Small intestine (tissue), 7 donors: ENCODE measurements at regions not wholly inside any gene's neighbourhood (a gene's known extent, or its start where the extent isn't known, plus 50 kb on each side); places are given as distances from the start of the nearest gene placed in this dataset.

ENCODE experiments used
- DNase-seq, 2 donors: peaks; one replicate each; pipeline versions ENCODE4 v3.0.0 to v3.0.0-alpha.2; 2013
- FAIRE-seq: peaks from 2 replicates; lab custom pipeline; 2012; peaks lifted over from hg19 to GRCh38; lab: Jason Lieb, UNC
- H3K27ac ChIP-seq, 3 donors: one replicate each; pipeline ENCODE4 v1.5.1; 2013; ENCODE audit warnings: low read length in 2 of 3, mild to moderate bottlenecking in 2 of 3, control low read depth in 1 of 3, inconsistent platforms in 1 of 3, low read depth in 1 of 3, moderate library complexity in 1 of 3
- H3K27me3 ChIP-seq, 3 donors: one replicate each; pipeline ENCODE4 v1.6.1; 2013; ENCODE audit warnings: low read length in 3 of 3, inconsistent platforms in 1 of 3; ENCODE audit not compliant: control insufficient read depth in 3 of 3, insufficient read depth in 3 of 3
- H3K36me3 ChIP-seq, 3 donors: one replicate each; pipeline ENCODE4 v1.6.1; 2013; ENCODE audit warnings: low read length in 3 of 3, inconsistent platforms in 1 of 3, low read depth in 1 of 3, mild to moderate bottlenecking in 1 of 3, moderate library complexity in 1 of 3; ENCODE audit not compliant: control insufficient read depth in 3 of 3, insufficient read depth in 2 of 3
- H3K4me1 ChIP-seq, 3 donors: one replicate each; pipeline ENCODE4 v1.6.1; 2013; ENCODE audit warnings: low read length in 2 of 3, inconsistent platforms in 1 of 3, low read depth in 1 of 3, mild to moderate bottlenecking in 1 of 3, moderate library complexity in 1 of 3; ENCODE audit not compliant: control insufficient read depth in 3 of 3, insufficient read depth in 2 of 3
- H3K4me3 ChIP-seq, 3 donors: one replicate each; pipeline ENCODE4 v1.5.1; 2013; ENCODE audit warnings: low read length in 3 of 3, control low read depth in 1 of 3, inconsistent platforms in 1 of 3, low read depth in 1 of 3, mild to moderate bottlenecking in 1 of 3, moderate library complexity in 1 of 3
- H3K9me3 ChIP-seq, 2 donors: one replicate each; pipeline ENCODE4 v1.6.1; 2013; ENCODE audit warnings: low read depth in 1 of 2, low read length in 1 of 2; ENCODE audit not compliant: control insufficient read depth in 2 of 2, insufficient read depth in 1 of 2
- WGBS, 3 donors: extraction: QIAGEN DNeasy Blood & Tissue Kit; methylation state at CpG; one replicate each; pipeline ENCODE4 v1.1.7; 2013; 5-methylcytosine and 5-hydroxymethylcytosine counted together
- donor health status: healthy with polysubstance abuse.
- donor health status: control.
- donor health status: control.
- donor health status: Bipolar disorder and iron deficiency.
- donor health status: healthy.

DNA sequence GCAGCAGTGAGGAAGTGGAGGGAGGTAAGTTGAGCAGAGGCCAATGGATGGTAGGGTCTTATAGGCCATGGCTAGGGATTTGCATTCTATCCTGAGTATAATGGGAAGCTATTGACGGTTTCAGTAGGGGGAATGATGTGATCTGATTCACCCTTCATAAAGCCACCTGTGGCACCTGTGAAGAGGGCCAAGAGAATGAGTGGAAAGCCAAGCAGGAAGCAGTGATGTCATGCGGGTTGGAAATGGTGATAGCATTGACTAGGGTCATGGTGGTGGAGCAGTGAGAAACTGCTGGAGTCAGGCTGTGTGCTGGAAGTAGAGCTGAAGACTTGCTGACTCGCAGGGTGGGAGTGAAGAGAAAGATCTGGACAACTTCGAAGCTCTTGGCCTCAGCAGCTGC, 111.7 kb downstream of the MARCHF4 start:
- Histone ChIP-seq H3K36me3 (no peaks in the 10 kb centered on the region), H3K9me3 (no peaks in the 10 kb centered on the region), H3K4me1 (no peaks in the 10 kb centered on the region), H3K27me3 (peaks cover 0 to 13% (median 0%) of the 10 kb centered on the region in 3 donors), H3K27ac (no peak overlapping the region), H3K4me3 (no peak overlapping the region)
- no peak for FAIRE-seq
- 84 to 92% (median 87%) methylated on average over 4 of the region's 4 CpGs for WGBS, 3 donors
- no peak for DNase-seq

DNA sequence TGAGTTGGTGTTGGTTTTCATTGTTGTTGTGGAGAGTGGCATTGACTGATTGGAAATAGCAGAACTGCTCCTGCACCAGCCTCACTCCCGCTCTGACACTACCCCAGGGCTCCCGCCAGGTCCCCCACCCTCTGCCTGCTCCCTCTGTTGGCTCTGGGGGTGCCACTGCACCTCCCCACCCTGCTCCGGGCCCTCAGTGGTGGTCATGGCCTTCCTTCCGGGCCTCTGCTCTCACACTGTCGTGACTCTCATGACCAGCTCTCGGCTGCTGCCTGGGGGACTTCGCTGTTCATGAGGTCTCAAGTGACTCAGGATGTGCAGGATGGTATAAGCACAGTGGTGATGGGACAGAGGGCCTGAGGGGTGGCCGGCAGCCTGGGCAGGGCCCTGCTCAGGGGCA, 113.2 kb downstream of the MARCHF4 start:
- Histone ChIP-seq H3K4me3 (no peak overlapping the region), H3K27me3 (peaks cover 0 to 9% (median 0%) of the 10 kb centered on the region in 3 donors), H3K27ac (no peak overlapping the region), H3K36me3 (no peaks in the 10 kb centered on the region), H3K4me1 (no peaks in the 10 kb centered on the region), H3K9me3 (no peaks in the 10 kb centered on the region)
- DNase-seq (no peak), FAIRE-seq (no peak)
- 86 to 90% (median 88%) methylated on average over 8 of the region's 8 CpGs for WGBS, 3 donors

DNA sequence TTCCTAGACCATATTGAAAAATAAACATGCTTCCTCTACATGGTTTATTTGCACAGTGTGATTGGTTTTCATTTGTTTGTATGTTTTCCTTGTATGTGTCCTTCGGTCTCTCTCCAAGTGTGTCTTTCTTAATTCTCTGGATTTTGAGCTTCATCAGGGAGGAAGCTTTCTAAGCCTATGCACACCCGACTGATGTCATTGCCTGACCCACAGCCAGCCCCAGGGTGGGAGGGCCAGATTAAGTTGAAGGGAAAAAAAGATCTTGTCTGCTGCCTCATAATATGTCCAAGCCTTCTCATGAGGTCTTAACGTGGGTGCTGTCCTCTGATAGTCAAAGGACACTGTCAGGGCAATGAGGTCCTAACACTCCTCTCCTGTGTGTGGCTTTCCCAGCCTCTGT, 115.2 kb downstream of the MARCHF4 start:
- Histone ChIP-seq H3K4me1 (no peaks in the 10 kb centered on the region), H3K27ac (no peak overlapping the region), H3K27me3 (peaks cover 0 to 9% (median 0%) of the 10 kb centered on the region in 3 donors), H3K9me3 (no peaks in the 10 kb centered on the region), H3K4me3 (no peak overlapping the region), H3K36me3 (no peaks in the 10 kb centered on the region)
- DNase-seq (no peak), FAIRE-seq (no peak)
- 54 to 64% (median 58%) methylated on average over 3 of the region's 3 CpGs for WGBS, 3 donors
